HG03442 (cell line): ENCODE measurements at regions not wholly inside any gene's neighbourhood (a gene's known extent, or its start where the extent isn't known, plus 50 kb on each side); places are given as distances from the start of the nearest gene placed in this dataset.
"Not testable (repeated sequence)": the region's sequence is repeated elsewhere in the genome, so short reads cannot be mapped to it uniquely, and the experiment has no call there.

Experiments used
- ATAC-seq: cut with Tn5 transposase; IDR thresholded peaks from one replicate; pipeline ENCODE4 v1.9.1; 2021; ENCODE audit warnings: mild to moderate bottlenecking, moderate library complexity; ENCODE audit not compliant: unreplicated experiment

DNA sequence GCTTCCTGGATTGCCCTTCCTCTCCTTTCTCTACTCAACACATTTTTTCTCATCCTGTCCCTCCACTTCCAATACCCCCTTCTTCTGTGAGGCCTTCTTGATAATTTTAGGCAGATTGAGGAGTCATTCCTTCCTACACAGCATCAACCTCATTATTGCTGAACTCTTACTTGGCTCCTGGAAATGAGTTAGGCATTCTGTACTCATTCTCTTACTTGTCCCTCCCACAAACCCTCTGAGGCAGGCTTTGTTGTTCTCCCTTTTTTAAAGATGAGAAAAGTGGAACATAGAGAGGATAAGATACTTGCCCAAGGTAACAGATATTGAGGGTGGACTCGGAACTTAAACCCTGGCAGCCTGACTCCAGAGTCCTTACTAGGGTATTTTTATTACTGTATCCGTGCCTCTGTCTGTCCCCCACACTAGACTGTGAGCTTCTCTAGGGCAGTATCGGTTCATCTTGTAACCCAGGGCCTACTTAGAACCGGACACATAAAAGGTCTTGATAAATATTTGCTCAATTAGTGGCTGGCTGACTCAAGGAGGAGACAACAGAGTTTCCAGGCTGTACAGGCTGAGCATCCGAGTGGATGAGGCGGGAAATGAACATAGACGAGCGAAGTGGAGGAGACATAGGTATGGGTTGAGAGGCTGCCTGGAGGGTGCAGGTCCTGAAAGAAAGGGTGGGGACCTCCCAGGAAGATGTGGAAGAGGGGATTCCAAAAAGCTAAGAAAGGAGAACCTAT lies 148.7 kb upstream of the ATP2B2 start:
- no peak for ATAC-seq

DNA sequence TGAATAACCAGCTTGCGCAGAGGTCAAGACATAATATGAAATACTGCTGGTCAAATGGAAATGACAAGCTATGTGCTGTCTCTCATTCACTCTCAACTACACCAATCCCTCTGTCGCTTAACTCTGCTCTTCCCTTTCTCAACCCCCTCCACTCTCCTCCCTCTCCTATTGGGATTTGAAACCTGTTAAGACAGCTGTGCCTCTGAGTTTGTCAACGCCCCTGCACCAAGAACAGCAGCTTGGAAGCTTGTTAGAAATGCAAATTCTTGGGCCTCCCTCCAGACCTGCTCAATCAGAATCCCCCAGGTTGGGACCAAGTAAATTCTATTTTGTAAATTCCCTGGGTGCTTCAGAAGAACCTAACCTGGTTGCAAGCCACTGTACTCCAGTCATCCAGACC lies 149.7 kb upstream of the ATP2B2 start:
- no peak for ATAC-seq

DNA sequence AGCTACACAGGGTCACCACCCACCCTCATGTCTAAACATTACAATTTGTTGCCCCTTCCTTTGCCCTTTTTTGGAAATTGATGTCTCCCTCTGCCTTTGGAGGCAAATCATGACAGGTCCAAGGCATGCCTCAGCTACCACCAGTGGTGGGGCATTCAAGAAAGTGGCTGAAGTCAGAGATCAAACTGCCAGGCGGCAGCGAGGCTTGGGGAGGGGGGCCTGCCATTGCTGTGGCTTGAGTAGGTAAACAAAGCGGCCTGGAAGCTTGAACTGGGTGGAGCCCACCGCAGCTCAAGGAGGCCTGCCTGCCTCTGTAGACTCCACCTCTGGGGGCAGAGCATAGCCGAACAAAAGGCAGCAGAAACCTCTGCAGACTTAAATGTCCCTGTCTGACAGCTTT lies 152.0 kb upstream of the ATP2B2 start:
- ATAC-seq = not testable (repeated sequence)

DNA sequence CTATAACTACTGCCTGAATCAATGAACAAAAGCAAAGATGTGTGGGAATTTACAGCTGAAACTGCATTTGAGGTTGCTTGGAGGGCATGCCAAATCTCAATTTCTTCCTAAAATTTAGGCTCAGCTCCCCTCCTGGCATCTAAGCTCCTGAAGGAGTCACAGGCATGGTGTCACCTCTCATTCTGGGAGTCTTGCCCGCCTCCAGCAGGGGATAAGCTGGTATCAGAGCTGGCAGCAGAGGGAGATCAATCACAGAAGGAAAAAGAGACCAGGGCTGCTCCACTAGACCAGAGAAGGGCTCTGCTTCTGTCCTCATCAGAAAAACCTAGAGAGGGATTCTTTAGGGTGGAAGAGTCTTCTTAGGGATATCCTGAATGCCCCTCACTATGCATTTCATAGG lies 150.4 kb upstream of the SLC6A11 start:
- no peak for ATAC-seq

DNA sequence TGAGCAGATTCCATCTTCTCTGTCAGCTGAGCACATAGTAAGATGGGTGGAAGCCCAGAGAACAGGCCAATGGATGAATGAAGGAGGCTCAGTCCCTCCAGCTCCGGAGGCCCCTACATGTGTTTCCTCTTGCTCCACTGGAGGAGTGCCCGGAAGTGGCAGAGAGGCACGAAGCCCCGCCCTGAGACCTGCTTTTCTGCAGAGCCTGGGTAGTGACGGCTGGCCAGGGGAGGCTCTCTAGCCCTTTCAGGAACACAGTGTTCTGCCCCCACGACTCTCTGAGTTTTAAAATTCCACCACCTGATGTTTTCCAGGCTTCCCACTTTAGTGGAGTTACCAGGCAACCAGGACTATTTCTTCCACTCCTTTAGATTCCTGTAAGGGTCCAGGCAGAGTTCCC lies 149.4 kb upstream of the SLC6A11 start:
- no peak for ATAC-seq

DNA sequence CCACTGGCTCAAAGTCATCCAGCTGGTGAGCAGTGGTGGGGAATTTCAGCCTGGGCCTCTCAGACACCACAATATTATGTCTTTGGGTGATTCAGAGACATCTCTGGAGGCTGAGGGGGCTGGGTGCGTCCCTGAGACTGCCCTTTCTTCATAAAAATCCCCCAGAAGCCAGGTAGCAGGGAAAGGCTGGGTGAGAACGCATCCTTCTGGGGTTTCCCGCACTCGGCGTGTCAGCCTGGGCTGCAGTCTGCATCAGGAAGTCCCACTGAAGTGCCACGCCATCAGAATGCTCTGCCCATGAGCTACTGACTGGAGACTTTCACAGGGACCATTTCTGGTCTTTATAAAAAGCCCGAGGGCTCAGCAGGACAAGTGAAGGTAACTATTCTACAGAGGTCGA lies 148.8 kb upstream of the SLC6A11 start:
- ATAC-seq = no peak

DNA sequence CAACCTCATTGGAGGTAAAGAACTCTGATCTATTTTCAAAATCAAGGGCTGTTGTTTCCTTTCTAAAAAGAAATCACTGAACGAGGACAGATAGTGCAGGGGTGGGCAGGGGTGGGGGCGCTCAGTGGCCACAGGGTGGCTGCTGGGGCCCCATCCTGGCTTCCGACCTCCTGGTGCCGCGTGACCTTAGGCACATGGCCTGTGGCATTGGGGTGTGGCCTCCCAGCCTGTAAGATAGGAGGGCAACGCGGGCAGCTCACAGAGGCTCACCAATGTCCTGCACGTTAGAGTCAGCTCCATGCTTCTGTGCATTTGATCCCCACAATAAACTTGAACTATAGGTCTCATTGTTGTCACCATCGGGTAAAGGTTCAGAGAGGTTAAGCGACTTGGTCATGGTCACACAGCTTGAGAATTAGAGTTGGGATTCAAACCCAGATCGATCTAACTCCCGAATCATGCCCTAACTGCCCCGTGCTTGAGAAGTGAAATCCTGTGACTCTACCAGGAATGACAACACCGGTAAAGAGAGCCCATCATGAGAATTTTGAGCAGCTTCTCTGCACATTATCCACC lies 148.0 kb upstream of the SLC6A11 start:
- no peak for ATAC-seq

DNA sequence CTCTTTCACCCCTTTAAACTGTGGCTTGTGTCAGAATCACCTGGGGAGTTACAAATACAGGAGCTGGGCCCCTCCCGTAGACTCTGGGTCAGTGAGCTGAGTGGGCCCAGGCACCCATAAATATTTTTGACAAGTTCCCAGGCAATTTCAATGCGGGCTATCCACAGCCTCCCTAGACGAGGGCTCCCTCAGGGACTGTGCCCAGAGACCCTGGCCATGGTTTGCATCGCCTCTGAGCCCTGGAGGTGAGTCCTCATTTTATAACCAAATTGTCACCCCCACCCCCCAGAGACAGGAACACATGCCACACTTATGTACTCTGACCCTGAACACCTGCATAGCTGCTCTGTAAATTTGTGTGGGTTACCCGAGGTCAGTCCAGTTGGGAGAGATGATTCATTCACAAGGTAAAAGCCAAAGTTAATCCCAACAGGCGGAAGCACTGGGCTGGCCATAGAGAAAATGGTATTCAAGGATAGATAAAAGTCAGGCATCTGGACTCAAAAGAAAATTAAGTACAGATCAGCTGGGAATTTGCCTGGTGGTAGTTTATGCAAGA lies 146.5 kb upstream of the SLC6A11 start:
- no peak for ATAC-seq

DNA sequence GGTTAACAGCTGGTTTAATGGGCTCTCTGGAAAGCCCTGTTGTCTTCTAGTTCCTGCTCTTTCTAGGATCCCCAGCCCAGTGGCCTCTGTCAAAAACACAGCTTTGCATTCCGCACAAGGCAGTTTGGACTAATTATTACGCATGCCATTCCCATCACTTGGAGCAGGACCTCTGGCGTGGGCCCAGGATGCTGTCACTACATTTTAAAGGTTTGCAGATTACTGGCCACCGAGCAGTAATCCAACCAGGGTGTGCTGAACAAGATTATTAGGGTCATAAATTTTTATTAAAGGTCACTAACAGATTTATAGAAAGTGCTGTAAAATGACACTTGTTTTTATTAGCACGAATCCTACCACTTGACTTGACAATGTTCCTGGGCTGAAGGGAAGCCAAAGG lies 143.6 kb upstream of the SLC6A11 start:
- no peak for ATAC-seq

DNA sequence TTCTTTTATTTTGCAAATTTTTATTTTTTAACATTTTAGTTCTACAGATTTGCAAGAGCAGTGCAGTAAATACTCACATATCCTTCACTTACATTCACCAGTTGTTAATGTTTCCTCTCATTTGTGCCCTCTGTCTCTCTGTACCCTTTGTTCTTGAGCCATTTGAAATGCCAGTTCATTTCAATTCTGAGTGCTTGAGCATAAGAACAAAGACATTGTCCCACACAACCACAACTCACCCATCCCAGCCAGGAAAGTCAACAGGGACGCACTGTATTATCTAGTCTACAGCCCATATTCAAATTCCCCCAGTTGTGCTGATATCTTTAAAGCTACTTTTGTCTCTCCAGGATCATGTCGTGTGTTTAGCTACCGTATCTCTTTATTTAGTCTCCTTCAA lies 141.4 kb upstream of the SLC6A11 start:
- no peak for ATAC-seq

DNA sequence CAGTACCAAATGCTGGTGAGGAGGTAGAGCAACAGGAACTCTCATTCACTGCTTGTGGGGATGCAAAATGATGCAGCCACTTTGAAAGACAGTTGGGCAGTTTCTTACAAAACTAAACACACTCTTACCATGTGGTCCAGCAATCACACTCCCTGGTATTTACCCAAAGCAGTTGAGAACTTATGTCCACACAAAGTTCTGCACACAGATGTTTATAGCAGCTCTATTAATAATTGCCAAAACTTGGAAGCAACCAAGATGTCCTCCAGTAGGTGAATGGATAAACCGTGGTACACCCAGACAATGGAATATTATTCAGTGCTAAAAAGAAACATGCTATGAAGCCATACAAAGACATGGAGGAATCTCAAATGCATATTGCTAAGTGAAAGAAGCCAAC lies 139.1 kb upstream of the SLC6A11 start:
- no peak for ATAC-seq

DNA sequence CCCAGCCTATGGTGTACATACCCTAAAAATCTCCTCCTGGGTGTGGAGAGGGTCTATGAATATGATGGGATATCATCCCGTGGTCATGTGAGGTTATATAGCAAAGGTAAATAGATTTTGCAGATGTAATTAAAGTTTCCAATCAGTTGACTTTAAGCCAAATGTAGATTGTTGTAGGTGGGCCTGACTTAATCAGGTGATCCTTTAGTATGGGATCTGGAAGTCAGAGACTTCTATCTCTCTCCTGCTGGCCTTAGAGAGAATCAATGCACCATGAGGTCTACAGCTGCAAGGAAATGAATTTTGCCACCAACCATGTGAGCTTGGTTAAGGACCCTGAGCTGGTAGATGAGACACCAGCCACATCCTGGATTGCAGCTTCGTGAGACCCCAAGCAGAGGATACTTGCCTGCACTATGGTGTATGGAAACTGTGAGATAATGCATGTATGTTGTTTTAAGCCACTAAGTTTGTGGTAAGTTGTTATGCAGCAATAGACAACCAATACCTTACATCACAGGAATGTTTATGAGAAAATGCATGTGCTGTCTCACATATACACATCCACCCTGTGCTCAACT lies 137.1 kb upstream of the SLC6A11 start:
- ATAC-seq = no peak

DNA sequence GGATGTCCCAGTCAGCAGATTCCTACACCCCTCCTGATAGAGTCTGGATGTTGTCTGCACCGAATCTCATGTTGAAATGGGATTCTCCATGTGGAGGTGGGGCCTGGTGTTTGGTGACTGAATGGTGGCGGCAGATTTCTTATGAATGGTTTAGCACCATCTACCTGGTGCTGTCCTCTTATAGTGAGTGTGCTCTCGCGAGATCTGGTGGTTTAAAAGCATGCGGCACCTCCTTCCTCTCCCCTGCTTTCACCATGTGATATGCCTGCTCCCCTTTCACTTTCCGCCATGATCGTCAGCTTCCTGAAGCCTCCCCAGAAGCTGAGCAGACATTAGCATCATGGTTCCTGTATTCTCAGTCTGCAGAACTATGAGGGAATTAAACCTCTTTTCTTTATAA lies 135.2 kb upstream of the SLC6A11 start:
- no peak for ATAC-seq

DNA sequence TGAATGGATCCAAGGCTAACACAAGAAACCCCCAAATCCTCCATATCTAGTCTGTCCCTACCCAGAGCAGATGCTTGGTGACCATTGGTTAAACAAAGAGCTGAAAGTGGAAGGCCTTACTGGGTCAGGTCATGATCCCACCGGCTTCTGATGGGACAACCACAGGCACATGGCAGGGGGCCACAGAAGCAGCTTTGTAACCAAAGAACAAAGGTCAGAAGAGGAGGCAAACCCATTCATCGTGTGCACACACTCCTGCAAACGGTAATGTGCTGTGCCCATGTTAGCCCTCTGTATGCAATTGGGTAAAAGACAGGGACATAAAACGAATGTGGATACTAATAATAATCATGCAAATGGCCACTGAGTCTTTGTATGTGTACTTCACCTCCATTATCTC lies 133.3 kb upstream of the SLC6A11 start:
- ATAC-seq = no peak

DNA sequence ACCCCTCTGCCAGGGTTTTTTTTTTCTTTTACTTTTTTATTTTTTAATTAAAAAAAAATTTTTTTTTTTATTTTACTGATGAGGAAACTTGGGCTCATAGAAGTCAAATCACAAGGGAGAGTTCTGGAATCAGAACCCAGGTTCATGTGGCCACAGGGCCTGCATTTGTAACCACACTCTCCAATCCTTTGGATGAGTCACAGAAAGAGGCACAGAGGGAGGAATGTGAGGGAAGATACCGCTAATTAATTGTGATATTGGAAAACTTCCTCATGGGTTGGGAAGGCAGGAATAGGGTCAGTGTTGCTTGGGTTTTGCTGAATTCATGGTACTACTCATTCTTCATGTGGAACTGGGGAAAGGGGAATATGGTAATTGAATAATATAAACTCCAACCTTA lies 132.9 kb upstream of the SLC6A11 start:
- ATAC-seq = no peak

DNA sequence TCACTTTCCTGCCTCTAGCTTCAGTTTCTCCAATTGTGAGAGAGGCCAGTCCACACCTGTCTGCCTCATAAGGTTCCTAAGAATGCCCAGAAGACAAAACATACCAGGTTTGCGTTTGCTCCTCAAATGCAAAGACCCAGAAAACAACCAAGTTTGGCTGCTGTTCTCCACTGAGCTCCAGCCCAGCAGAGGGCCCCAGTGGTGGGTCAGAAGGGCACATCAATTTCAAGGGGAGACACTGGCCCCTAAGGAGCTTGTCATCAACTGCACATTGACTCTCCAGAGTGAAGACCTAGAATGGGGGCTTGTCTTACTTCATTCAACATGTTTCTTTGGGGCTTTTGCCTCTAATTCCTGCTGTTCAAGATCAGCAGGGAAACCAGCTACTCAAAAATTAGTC lies 127.9 kb upstream of the SLC6A11 start:
- ATAC-seq = no peak

DNA sequence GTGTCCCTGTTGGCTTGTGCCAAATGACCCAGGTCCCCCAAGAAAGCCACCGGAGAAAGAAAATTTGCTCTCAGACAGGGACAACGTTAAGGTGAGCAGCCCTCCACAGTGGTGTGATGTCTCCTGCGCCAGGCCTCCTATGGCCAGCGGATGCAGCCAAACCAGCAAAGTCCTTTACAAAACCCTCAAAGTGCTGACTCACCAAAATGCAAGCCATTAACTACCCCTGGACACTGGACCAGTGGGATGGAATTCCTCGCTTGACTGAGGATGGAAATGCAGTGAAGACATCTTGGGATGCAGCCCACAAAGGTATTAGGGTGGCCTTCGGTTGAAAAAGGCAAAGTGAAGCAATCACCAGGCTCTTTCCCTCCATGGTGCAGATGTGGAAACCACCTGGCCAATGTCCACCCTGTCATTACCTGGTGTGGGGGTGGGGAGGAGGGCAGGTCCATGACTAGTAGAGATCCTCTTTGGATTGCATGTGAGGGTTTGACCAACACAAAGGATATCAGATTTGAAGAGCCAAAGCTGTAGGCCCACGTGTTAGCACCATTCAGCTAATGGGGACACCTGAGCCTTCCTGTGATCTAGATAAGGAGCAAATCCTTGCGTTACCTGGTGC lies 127.4 kb upstream of the SLC6A11 start:
- ATAC-seq = no peak

DNA sequence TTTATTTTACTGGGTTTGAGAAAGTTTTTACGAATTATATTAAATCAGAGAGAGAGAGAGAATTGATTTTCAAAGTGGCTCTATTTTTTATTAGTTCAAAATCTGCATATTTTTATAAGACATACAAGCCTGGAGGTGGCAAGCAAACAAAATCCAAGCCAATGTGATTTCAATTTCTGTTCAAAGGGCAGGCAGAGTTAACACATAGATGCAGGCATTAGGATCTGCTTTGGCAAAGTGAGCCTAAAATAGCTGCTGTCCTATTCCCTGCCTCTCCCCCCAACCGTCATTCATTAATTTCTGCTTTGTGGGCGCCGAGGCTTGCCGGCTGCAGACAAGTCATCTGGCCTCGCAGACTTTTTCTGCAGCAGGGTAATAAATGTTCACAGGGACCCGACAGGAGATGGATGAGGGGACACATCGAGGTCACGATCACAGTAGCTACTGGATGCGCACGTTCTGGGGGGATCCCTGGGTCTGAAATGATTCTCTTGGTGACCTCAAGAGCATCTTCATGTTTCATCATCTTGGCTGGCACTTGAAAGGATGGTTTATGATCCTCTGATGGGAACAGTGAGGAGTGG lies 123.9 kb upstream of the SLC6A11 start:
- no peak for ATAC-seq

DNA sequence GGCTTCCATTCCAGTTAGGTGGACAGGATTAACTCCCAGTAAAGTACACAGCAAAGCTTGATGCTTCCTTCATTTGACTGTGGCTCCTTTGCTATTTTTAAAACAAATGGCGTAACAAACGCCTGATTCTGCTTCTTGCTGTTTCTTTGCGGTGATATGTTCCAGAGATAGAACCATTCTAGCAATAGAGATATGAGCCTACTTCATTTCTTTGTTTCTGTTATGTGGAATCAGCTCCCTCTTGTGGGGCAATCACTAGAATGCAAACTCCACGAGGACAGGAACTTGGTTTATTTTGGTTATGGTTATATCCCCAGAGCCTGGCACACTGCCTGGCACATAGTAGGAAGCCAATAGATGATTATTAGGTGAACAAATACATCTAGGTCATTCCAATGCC lies 122.6 kb upstream of the SLC6A11 start:
- ATAC-seq = no peak

DNA sequence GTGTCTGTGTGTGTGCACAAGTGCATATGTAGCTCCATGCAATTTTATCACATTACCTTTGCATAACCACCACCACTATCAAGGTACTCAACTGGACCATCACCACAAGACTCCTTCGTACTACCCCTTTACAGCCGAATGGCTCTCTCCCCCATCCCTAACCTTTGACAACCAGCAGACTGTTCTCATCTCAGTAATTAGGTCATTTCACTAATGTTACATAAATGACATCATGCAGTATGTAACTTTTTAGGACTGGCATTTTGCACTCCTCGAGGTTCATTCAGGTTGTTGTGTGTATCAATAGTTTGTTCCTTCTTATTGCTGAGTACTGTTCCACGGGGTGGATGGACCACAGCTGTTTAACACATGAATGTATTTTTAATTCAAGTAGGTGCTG lies 121.8 kb upstream of the SLC6A11 start:
- no peak for ATAC-seq

DNA sequence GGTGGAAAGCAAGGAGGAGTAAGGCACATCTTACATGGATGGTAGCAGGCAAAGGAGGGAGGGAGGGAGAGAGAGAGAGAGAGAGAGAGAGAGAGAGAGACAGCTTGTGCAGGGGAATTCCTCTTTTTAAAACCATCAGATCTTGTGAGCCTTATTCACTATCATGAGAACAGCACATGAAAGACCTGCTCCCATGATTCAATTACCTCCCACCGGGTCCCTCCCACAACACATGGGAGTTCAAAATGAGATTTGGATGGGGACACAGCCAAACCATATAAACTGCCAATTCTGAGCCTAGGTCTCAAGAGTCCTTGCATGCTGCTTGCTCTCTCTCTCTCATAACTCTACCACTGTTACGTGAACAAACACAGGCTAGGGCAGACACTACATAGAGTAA lies 120.8 kb upstream of the SLC6A11 start:
- not testable (repeated sequence) for ATAC-seq
